ENCODE measurements at regions not wholly inside any gene's neighbourhood (a gene's known extent, or its start where the extent isn't known, plus 50 kb on each side); places are given as distances from the start of the nearest gene placed in this dataset.

GRCh38 chrX:43165343-43165920 is 387.5 kb upstream of the PPP1R2C start:
- no peaks in the 10 kb centered on the region for H3K9me3 ChIP-seq (ENCODE audit: control extremely low read depth in 1 of 3, control insufficient read depth in 2 of 3, insufficient read depth in 1 of 3, low read length in 2 of 3)
- H3K9me3 Mint-ChIP-seq (ENCODE audit: insufficient read depth) = peaks cover 2% of the 10 kb centered on the region
- no CpG with 5 or more reads among the region's 5 CpGs for WGBS (ENCODE audit: insufficient coverage)
- H3K4me2 ChIP-seq (replicated peaks; ENCODE audit: low read depth, low read length, poor library complexity, severe bottlenecking) = no peak overlapping the region
- POLR2A ChIA-PET = no interaction called here
- no peaks in the 10 kb centered on the region for H3K27me3 ChIP-seq (replicated peaks in 1 of 4; ENCODE audit: control extremely low read depth in 1 of 4, control insufficient read depth in 3 of 4, insufficient read depth in 4 of 4, low read length in 3 of 4)
- no peak overlapping the region for H3K27ac ChIP-seq (ENCODE audit: low read length in 2 of 2)
- TF ChIP-seq CTCF (IDR thresholded peaks at IDR 0.05) (no peak), EZH2 (IDR thresholded peaks at IDR 0.05; ENCODE audit: borderline replicate concordance, insufficient read depth, low read depth, low read length, poor library complexity, severe bottlenecking) (no peak)
- no peak for DNase-seq
- H3K9ac ChIP-seq (ENCODE audit: low read length) = no peak overlapping the region
- no peaks in the 10 kb centered on the region for H3K4me1 Mint-ChIP-seq
- no peak overlapping the region for H2AFZ ChIP-seq (ENCODE audit: insufficient read depth, low read depth, low read length, poor library complexity, severe bottlenecking)
- H3K79me2 ChIP-seq (ENCODE audit: control insufficient read depth, insufficient read depth, low read length) = no peaks in the 10 kb centered on the region
- no peak overlapping the region for H3K4me3 Mint-ChIP-seq
- no peaks in the 10 kb centered on the region for H3K27me3 Mint-ChIP-seq
- CTCF ChIA-PET = no interaction called here
- no peaks in the 10 kb centered on the region for H4K20me1 ChIP-seq (ENCODE audit: control insufficient read depth, insufficient read depth, low read length, poor library complexity, severe bottlenecking)
- no peaks in the 10 kb centered on the region for H3K36me3 ChIP-seq (replicated peaks in 1 of 2; ENCODE audit: control extremely low read depth in 1 of 2, control insufficient read depth in 1 of 2, extremely low read depth in 1 of 2, insufficient read depth in 2 of 2, low read length in 1 of 2)
- H3K4me1 ChIP-seq (ENCODE audit: control insufficient read depth in 2 of 2, insufficient read depth in 2 of 2, low read length in 2 of 2) = no peaks in the 10 kb centered on the region
- no peak overlapping the region for H3K4me3 ChIP-seq (ENCODE audit: control extremely low read depth in 1 of 5, extremely low read depth in 1 of 5, insufficient read depth in 1 of 5, low read depth in 2 of 5, low read length in 4 of 5)
- no peak for ATAC-seq (ENCODE audit: low read depth)
- intact Hi-C loops (cut with micrococcal nuclease) = no loop called here
- H3K27ac Mint-ChIP-seq = no peak overlapping the region

- no peaks in the 10 kb centered on the region for H3K9me3 Mint-ChIP-seq (ENCODE audit: insufficient read depth)
- intact Hi-C loops (cut with micrococcal nuclease) = no loop called here
Measured at GRCh38 chrX:43166874-43167273, 388.9 kb upstream of the PPP1R2C start.

More at GRCh38 chrX:43166874-43167273, 388.9 kb upstream of the PPP1R2C start:
- Histone ChIP-seq H3K27ac (ENCODE audit: low read length in 2 of 2) (no peak overlapping the region), H3K4me1 (ENCODE audit: control insufficient read depth in 2 of 2, insufficient read depth in 2 of 2, low read length in 2 of 2) (no peaks in the 10 kb centered on the region), H3K4me3 (ENCODE audit: control extremely low read depth in 1 of 5, extremely low read depth in 1 of 5, insufficient read depth in 1 of 5, low read depth in 2 of 5, low read length in 4 of 5) (no peak overlapping the region), H3K9ac (ENCODE audit: low read length) (no peak overlapping the region), H4K20me1 (ENCODE audit: control insufficient read depth, insufficient read depth, low read length, poor library complexity, severe bottlenecking) (no peaks in the 10 kb centered on the region), H3K36me3 (replicated peaks in 1 of 2; ENCODE audit: control extremely low read depth in 1 of 2, control insufficient read depth in 1 of 2, extremely low read depth in 1 of 2, insufficient read depth in 2 of 2, low read length in 1 of 2) (no peaks in the 10 kb centered on the region), H3K4me2 (replicated peaks; ENCODE audit: low read depth, low read length, poor library complexity, severe bottlenecking) (no peak overlapping the region), H2AFZ (ENCODE audit: insufficient read depth, low read depth, low read length, poor library complexity, severe bottlenecking) (no peak overlapping the region), H3K79me2 (ENCODE audit: control insufficient read depth, insufficient read depth, low read length) (no peaks in the 10 kb centered on the region), H3K9me3 (ENCODE audit: control extremely low read depth in 1 of 3, control insufficient read depth in 2 of 3, insufficient read depth in 1 of 3, low read length in 2 of 3) (no peaks in the 10 kb centered on the region), H3K27me3 (replicated peaks in 1 of 4; ENCODE audit: control extremely low read depth in 1 of 4, control insufficient read depth in 3 of 4, insufficient read depth in 4 of 4, low read length in 3 of 4) (no peaks in the 10 kb centered on the region)
- no peak for DNase-seq
- H3K27me3 Mint-ChIP-seq = no peaks in the 10 kb centered on the region
- ChIA-PET CTCF (no interaction called here), POLR2A (no interaction called here)
- no peak for ATAC-seq (ENCODE audit: low read depth)
- no peak overlapping the region for H3K4me3 Mint-ChIP-seq
- H3K27ac Mint-ChIP-seq = no peak overlapping the region
- TF ChIP-seq EZH2 (IDR thresholded peaks at IDR 0.05; ENCODE audit: borderline replicate concordance, insufficient read depth, low read depth, low read length, poor library complexity, severe bottlenecking) (no peak), CTCF (IDR thresholded peaks at IDR 0.05) (no peak)
- no peaks in the 10 kb centered on the region for H3K4me1 Mint-ChIP-seq

All from B cell (primary cell).